ENCODE measurements at regions not wholly inside any gene's neighbourhood (a gene's known extent, or its start where the extent isn't known, plus 50 kb on each side); places are given as distances from the start of the nearest gene placed in this dataset.

- no peak for DNase-seq (ENCODE audit: low read depth, low spot score)
- no peaks in the 10 kb centered on the region for H3K36me3 Mint-ChIP-seq (ENCODE audit: low read depth)
- H3K27me3 Mint-ChIP-seq (ENCODE audit: low read depth) = no peaks in the 10 kb centered on the region
- no peak for TF ChIP-seq CTCF (conservative IDR thresholded peaks at IDR 0.05)
- peaks cover 9% of the 10 kb centered on the region for H3K9me3 Mint-ChIP-seq
- H3K4me1 Mint-ChIP-seq = peaks cover 49% of the 10 kb centered on the region
- no peak overlapping the region for H3K27ac Mint-ChIP-seq (ENCODE audit: unreplicated experiment)
- no peak overlapping the region for H3K4me3 Mint-ChIP-seq
These were observed 295.9 kb upstream of the ZNF608 start for GRCh38 chr5:125042261-125042890.

- peaks cover 9% of the 10 kb centered on the region for H3K9me3 Mint-ChIP-seq
- H3K36me3 Mint-ChIP-seq (ENCODE audit: low read depth) = no peaks in the 10 kb centered on the region
- no peak overlapping the region for H3K4me3 Mint-ChIP-seq
- H3K27me3 Mint-ChIP-seq (ENCODE audit: low read depth) = no peaks in the 10 kb centered on the region
- no peak for TF ChIP-seq CTCF (conservative IDR thresholded peaks at IDR 0.05)
- no peak for DNase-seq (ENCODE audit: low read depth, low spot score)
- H3K4me1 Mint-ChIP-seq = peaks cover 55% of the 10 kb centered on the region
- H3K27ac Mint-ChIP-seq (ENCODE audit: unreplicated experiment) = no peak overlapping the region
These were observed 297.4 kb upstream of the ZNF608 start for GRCh38 chr5:125043781-125044391.

GRCh38 chr5:125044491-125045282 lies 298.2 kb upstream of the ZNF608 start:
- no peak overlapping the region for H3K4me3 Mint-ChIP-seq
- TF ChIP-seq CTCF (conservative IDR thresholded peaks at IDR 0.05) = no peak
- H3K4me1 Mint-ChIP-seq = peaks cover 57% of the 10 kb centered on the region
- H3K36me3 Mint-ChIP-seq (ENCODE audit: low read depth) = no peaks in the 10 kb centered on the region
- H3K27me3 Mint-ChIP-seq (ENCODE audit: low read depth) = no peaks in the 10 kb centered on the region
- DNase-seq (ENCODE audit: low read depth, low spot score) = no peak
- H3K9me3 Mint-ChIP-seq = peaks cover 9% of the 10 kb centered on the region
- peak overlapping the region; percentile 72 for H3K27ac Mint-ChIP-seq (ENCODE audit: unreplicated experiment)

- no peak for DNase-seq (ENCODE audit: low read depth, low spot score)
- no peak overlapping the region for H3K27ac Mint-ChIP-seq (ENCODE audit: unreplicated experiment)
These were observed 299.2 kb upstream of the ZNF608 start for GRCh38 chr5:125045646-125046045.

GRCh38 chr5:125046838-125047237 lies 300.4 kb upstream of the ZNF608 start:
- Mint-ChIP-seq H3K4me3 (no peak overlapping the region), H3K4me1 (peaks cover 56% of the 10 kb centered on the region), H3K36me3 (ENCODE audit: low read depth) (no peaks in the 10 kb centered on the region), H3K27me3 (ENCODE audit: low read depth) (no peaks in the 10 kb centered on the region), H3K9me3 (peaks cover 9% of the 10 kb centered on the region), H3K27ac (ENCODE audit: unreplicated experiment) (no peak overlapping the region)
- TF ChIP-seq CTCF (conservative IDR thresholded peaks at IDR 0.05) = no peak
- DNase-seq (ENCODE audit: low read depth, low spot score) = no peak

More at GRCh38 chr5:125045646-125046045, 299.2 kb upstream of the ZNF608 start:
- Mint-ChIP-seq H3K9me3 (peaks cover 9% of the 10 kb centered on the region), H3K4me3 (no peak overlapping the region), H3K27me3 (ENCODE audit: low read depth) (no peaks in the 10 kb centered on the region), H3K4me1 (peaks cover 61% of the 10 kb centered on the region), H3K36me3 (ENCODE audit: low read depth) (no peaks in the 10 kb centered on the region)
- TF ChIP-seq CTCF (conservative IDR thresholded peaks at IDR 0.05) = no peak

Data from neural crest cell (in vitro differentiated cells).